ENCODE measurements at regions not wholly inside any gene's neighbourhood (a gene's known extent, or its start where the extent isn't known, plus 50 kb on each side); places are given as distances from the start of the nearest gene placed in this dataset.

DNA sequence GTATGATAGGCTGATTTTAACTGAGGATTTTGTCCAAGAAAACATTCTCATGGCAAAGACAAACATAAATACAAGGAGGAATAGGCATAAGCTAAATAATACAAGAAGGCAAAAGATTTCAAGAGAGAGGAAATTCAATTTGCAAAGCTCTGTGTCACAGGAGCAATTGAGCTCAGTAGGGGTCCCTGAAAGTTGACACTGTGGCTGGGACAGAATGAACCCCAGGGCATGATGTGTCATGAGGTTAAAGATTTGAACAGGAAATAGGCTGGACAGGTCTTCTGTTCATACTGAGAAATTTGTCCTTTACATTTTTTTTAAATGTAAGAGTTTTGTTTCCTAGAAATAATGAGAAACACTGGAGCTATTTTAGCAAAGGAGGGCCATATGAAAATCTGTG lies 555.4 kb upstream of the NEGR1 start:
- ATAC-seq (ENCODE audit: low read depth in 2 of 2) = no peak
- Mint-ChIP-seq H3K27ac (no peak overlapping the region), H3K4me1 (no peaks in the 10 kb centered on the region), H3K4me3 (no peak overlapping the region), H3K36me3 (no peaks in the 10 kb centered on the region), H3K9me3 (peaks cover 0 to 26% (median 11%) of the 10 kb centered on the region in 7 donors), H3K27me3 (no peaks in the 10 kb centered on the region)
- DNase-seq = no peak

DNA sequence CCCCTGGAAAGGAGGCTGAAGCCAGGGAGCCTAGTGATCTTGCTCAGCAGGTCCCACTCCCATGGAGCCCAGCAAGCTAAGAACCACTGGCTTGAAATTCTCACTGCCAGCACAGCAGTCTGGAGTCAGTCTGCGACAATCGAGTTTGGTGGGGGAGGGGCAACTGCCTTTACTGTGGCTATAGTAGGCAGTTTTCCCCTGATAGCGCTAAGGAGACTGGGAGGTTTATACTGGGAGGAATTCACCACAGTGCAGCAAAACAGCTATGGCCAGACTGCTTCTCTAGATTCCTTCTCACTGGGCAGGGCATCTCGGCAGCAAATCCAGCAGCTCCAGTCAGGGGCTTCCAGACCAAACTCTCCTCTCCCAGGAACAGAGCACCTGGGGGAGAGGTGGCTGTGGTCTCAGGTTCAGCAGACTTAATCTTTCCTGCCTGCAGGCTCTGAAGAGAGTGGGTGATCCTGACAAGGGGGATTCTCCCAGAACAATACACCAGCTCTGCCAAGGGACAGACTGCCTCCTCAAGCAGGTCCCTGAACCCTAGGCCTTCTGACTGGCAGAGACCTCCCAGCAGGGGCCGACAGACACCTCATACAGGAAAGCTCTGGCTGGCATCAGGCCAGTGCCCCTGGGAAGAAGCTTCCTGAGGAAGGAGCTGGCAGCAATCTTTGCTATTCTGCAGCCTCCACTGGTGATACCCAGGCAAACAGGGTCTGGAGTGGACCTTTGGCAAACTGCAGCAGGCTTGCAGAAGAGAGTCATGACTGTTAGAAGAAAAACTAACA lies 548.5 kb upstream of the NEGR1 start:
- H3K4me3 Mint-ChIP-seq = no peak overlapping the region
- ATAC-seq (ENCODE audit: low read depth in 2 of 2) = no peak
- H3K36me3 Mint-ChIP-seq = no peaks in the 10 kb centered on the region
- H3K27me3 Mint-ChIP-seq = no peaks in the 10 kb centered on the region
- H3K4me1 Mint-ChIP-seq = no peaks in the 10 kb centered on the region
- peaks cover 4 to 39% (median 11%) of the 10 kb centered on the region in 7 donors for H3K9me3 Mint-ChIP-seq
- no peak overlapping the region for H3K27ac Mint-ChIP-seq
- no peak for DNase-seq

DNA sequence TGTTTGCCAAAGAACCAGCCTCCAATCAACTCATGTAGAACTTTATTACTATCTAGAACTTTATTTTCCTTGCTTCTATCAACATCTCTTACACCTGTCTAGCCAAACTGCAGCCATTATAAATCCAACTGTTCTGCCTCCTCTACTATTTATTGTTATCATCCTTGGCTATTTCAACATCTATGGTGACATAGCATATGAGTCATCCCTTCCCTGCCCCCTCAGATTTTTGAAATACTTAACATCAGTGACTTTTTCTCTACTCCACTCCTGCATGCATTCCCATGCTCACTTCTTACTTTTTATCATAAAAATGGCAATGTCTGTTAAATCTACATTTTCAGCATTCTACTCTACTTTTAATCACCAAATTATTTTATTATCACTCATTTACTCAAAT lies 544.9 kb upstream of the NEGR1 start:
- no peak overlapping the region for H3K27ac Mint-ChIP-seq
- no peaks in the 10 kb centered on the region for H3K36me3 Mint-ChIP-seq
- no peak for ATAC-seq (ENCODE audit: low read depth in 2 of 2)
- no peaks in the 10 kb centered on the region for H3K4me1 Mint-ChIP-seq
- no peak for DNase-seq
- no peaks in the 10 kb centered on the region for H3K27me3 Mint-ChIP-seq
- no peak overlapping the region for H3K4me3 Mint-ChIP-seq
- H3K9me3 Mint-ChIP-seq = peaks cover 4 to 17% (median 14%) of the 10 kb centered on the region in 7 donors

DNA sequence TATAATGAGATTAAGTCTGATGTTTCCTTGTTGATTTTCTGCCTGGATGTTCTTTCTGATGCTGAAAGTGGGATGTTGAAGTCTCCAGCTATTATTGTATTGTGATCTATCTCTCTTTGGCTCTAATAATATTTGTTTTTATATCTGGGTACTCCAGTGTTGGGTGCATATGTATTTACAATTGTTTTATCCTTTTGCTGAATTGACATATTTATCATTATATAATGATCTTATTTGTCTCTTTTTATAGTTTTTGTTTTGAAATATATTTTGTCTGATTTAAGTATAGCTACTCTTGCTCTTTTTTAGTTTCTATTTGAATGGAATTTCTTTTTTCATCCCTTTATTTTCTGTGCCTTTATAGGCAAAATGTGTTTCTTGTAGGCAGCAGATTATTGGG lies 522.2 kb upstream of the NEGR1 start:
- DNase-seq = no peak
- Mint-ChIP-seq H3K4me1 (no peaks in the 10 kb centered on the region), H3K27ac (no peak overlapping the region), H3K4me3 (no peak overlapping the region), H3K27me3 (no peaks in the 10 kb centered on the region), H3K9me3 (peaks cover 2 to 20% (median 9%) of the 10 kb centered on the region in 7 donors), H3K36me3 (no peaks in the 10 kb centered on the region)
- ATAC-seq (ENCODE audit: low read depth in 2 of 2) = no peak

DNA sequence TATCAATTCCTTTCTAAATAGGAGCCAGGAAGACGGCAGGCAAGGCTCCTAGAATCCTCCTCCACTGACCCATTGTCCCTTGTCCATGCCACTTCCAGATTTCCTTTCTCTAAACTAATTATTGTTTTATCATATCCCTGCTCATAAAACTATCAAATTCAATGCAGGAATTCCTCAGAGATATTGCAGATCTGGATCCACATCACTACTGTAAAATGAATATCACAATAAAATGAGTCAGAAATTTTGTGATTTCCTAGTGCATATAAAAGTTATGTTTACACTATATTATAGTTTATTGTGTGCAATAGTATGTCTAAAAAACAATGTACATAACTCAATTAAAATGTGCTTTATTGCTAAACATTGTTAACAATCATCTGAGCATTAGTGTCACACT lies 498.7 kb upstream of the NEGR1 start:
- Mint-ChIP-seq H3K4me1 (no peaks in the 10 kb centered on the region), H3K9me3 (peaks cover 0 to 5% (median 0%) of the 10 kb centered on the region in 7 donors), H3K4me3 (no peak overlapping the region), H3K27me3 (no peaks in the 10 kb centered on the region), H3K36me3 (no peaks in the 10 kb centered on the region), H3K27ac (no peak overlapping the region)
- no peak for DNase-seq
- no peak for ATAC-seq (ENCODE audit: low read depth in 2 of 2)

DNA sequence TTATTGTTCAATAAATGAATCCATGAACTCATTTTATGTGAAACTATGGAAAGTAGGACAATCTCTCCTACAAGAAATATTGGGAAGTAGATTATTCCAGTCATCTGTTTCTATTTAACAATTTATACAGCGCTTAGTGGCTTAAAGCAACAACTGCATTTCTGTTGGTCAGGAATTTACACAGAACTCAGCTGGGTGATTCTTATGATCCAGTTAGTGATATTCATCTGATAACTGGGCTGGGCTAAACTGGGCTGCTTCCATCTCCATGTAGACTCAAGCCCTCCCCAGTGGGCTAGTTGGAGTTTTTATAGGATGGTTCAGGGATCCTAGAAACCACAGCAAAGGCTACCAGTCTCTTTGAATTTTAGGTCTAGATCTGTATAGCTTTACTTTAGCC lies 497.9 kb upstream of the NEGR1 start:
- H3K27ac Mint-ChIP-seq = no peak overlapping the region
- no peaks in the 10 kb centered on the region for H3K36me3 Mint-ChIP-seq
- H3K9me3 Mint-ChIP-seq = peaks cover 0 to 5% (median 0%) of the 10 kb centered on the region in 7 donors
- no peaks in the 10 kb centered on the region for H3K4me1 Mint-ChIP-seq
- DNase-seq (no peak), ATAC-seq (ENCODE audit: low read depth in 2 of 2) (no peak)
- H3K4me3 Mint-ChIP-seq = no peak overlapping the region
- no peaks in the 10 kb centered on the region for H3K27me3 Mint-ChIP-seq

DNA sequence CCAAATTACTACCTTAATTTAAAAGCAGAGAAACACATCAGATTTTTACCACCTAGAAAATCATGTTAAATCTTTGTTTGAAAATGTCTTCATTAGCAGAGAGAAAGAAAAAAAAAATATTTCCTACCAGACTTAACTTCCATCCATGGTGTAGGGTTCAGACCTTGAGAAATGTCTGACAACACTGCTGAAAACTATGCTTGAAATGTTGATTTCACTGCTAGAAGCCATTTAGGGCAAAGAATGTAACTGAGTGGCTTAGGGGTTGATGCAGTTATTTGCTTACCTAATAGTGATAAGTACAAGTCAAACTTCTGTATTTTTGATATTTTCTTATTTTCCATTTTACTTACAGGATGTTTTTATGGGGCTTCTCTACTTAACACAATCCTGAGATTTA lies 495.6 kb upstream of the NEGR1 start:
- DNase-seq (no peak), ATAC-seq (ENCODE audit: low read depth in 2 of 2) (no peak)
- Mint-ChIP-seq H3K27ac (no peak overlapping the region), H3K9me3 (peaks cover 0 to 4% (median 0%) of the 10 kb centered on the region in 7 donors), H3K27me3 (no peaks in the 10 kb centered on the region), H3K36me3 (no peaks in the 10 kb centered on the region), H3K4me1 (no peaks in the 10 kb centered on the region), H3K4me3 (no peak overlapping the region)

DNA sequence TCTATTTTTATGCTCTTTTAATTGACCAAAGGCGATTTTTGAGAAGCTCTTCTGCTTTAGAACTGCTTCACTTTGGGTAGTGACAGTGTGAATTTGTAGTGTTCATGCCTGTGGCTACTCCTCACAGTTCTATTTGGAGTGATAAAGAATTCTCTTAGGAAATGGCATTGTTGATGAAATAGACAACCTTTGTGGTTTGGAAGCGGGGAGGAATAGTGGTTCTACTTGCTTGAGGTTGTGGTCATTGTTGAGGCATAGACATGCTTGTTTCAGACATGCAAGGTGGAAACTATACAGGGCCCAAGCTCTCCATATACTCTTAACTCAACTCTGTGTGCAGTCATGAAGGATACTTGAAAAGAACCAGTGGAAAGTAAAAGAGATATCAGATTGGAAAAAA lies 481.1 kb upstream of the NEGR1 start:
- H3K27me3 Mint-ChIP-seq = no peaks in the 10 kb centered on the region
- no peak overlapping the region for H3K4me3 Mint-ChIP-seq
- no peaks in the 10 kb centered on the region for H3K36me3 Mint-ChIP-seq
- peaks cover 0 to 3% (median 0%) of the 10 kb centered on the region in 7 donors for H3K9me3 Mint-ChIP-seq
- ATAC-seq (ENCODE audit: low read depth in 2 of 2) = no peak
- no peak overlapping the region for H3K27ac Mint-ChIP-seq
- no peak for DNase-seq
- no peaks in the 10 kb centered on the region for H3K4me1 Mint-ChIP-seq

DNA sequence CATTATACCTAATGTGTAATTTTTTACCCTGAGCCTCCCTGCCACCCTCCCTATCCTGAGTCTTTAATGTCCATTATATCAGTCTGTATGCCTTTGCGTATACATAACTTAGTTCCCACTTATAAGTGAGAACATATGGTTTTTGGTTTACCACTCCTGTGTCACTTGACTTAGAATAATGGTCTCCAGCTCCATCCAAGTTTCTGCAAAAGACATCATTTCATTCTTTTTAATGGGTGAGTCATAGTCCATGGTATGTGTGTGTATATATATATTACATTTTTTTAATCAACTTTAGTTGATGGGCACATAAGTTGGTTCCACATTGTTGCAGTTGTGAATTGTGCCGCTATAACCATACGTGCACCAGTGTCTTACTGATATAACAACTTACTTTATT lies 477.1 kb upstream of the NEGR1 start:
- peaks cover 0 to 3% (median 0%) of the 10 kb centered on the region in 7 donors for H3K9me3 Mint-ChIP-seq
- no peaks in the 10 kb centered on the region for H3K36me3 Mint-ChIP-seq
- H3K4me3 Mint-ChIP-seq = no peak overlapping the region
- no peaks in the 10 kb centered on the region for H3K4me1 Mint-ChIP-seq
- H3K27me3 Mint-ChIP-seq = no peaks in the 10 kb centered on the region
- no peak overlapping the region for H3K27ac Mint-ChIP-seq
- DNase-seq (no peak), ATAC-seq (ENCODE audit: low read depth in 2 of 2) (no peak)

DNA sequence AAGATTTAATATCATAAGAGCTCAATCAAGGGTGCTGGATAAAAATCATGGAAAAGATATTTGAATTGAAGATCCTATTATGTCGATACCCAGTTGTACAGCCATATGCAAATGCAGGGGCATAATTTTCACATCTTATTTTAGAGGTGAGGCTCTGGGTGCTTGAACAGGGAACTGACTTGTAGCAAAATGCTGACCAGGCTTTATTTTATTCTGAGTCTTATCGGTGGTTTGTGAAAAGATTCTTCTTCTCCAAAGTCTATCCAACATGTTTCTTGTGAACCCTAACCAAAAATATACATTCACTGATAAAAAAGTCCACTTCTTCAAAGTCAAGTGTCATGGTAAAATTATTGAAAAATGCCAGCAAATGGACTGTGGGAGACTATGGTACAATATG lies 475.5 kb upstream of the NEGR1 start:
- no peaks in the 10 kb centered on the region for H3K4me1 Mint-ChIP-seq
- H3K27ac Mint-ChIP-seq = no peak overlapping the region
- H3K4me3 Mint-ChIP-seq = no peak overlapping the region
- H3K27me3 Mint-ChIP-seq = no peaks in the 10 kb centered on the region
- ATAC-seq (ENCODE audit: low read depth in 2 of 2) (no peak), DNase-seq (no peak)
- H3K36me3 Mint-ChIP-seq = no peaks in the 10 kb centered on the region
- H3K9me3 Mint-ChIP-seq = peaks cover 0 to 3% (median 0%) of the 10 kb centered on the region in 7 donors

DNA sequence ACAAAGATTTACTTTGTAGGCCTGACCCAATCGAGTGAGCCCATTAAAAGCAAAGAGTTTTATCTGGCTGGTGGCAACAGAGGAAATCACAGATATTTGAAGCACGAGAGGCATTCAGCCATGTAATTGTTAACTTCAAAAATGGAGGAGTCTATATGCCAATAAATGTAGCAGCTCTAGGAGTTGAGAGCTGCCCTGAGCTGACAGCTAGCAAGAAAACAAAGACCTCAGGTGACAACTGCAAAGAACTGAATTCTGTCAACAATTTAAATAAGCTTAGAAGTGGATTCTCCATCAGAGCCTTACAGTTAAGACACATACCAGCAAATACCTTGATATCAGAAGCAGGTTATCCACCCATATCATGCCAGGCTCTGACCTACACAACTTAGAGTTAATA lies 463.1 kb upstream of the NEGR1 start:
- Mint-ChIP-seq H3K4me1 (no peaks in the 10 kb centered on the region), H3K36me3 (no peaks in the 10 kb centered on the region), H3K27me3 (no peaks in the 10 kb centered on the region), H3K4me3 (no peak overlapping the region), H3K9me3 (peaks cover 0 to 6% (median 0%) of the 10 kb centered on the region in 7 donors), H3K27ac (no peak overlapping the region)
- no peak for ATAC-seq (ENCODE audit: low read depth in 2 of 2)
- no peak for DNase-seq

DNA sequence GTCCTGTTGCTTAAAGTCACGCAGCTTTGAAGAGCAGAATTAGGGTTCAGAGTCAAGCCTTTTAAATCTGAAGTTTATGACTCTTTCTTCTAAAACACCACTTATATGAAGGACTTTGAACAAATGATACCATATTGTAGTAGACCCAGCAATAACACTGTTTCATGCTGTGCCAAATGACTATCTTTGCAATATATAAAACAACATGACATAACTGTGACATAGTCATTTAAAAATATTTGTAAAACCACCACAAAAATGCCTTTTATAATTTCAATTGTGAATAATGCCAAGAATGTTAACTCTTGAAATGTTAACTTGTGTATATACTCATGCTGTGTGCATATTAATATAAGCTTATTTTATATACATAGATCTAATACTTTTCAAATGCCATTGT lies 452.1 kb upstream of the NEGR1 start:
- ATAC-seq (ENCODE audit: low read depth in 2 of 2) (no peak), DNase-seq (no peak)
- Mint-ChIP-seq H3K27ac (no peak overlapping the region), H3K27me3 (no peaks in the 10 kb centered on the region), H3K36me3 (no peaks in the 10 kb centered on the region), H3K9me3 (peaks cover 0 to 25% (median 4%) of the 10 kb centered on the region in 7 donors), H3K4me1 (no peaks in the 10 kb centered on the region), H3K4me3 (no peak overlapping the region)

DNA sequence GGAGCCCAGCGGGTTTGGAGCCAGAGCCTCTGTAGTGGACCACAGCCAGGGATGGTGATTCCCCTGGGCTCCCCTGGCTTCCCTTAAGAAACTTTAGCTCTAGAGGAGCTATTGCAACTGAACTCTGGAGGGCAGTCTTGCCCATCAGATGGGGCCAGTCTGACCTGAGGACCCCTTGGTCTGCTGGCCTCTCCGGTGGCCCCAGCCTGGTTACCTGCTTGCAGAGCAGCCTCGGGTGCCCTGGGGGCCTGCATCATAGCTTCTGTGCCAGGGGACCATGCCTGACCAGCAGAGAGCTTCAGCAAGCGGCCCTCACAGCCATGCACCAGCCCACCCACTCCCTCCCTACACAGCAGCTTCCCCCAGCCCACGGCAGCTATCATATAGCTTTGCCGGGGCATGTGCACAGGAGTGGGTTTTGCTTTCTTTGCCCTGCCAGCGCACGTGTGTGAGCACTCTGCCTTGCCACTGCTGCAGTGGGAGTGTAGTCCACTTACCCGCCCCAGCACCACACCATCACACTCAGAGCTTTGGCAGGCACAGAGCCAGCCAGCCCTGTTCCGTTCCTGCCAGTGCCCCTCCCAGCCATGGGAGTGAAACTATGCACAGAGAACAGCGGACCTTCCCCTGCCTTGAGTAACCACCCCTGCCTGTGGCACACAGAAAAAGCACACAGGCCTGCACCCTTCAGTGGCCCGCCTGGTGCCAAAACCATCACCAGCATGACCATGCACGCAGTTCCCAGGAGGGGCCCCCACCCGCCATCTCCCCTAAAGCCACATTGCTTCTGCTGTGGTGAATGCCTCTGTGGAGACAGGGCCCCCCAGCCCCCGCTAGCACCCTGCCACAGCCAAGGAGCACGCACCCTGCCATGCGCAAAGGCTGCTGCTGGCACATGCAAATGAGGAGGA lies 442.9 kb upstream of the NEGR1 start:
- ATAC-seq (ENCODE audit: low read depth in 2 of 2) = no peak
- no peak for DNase-seq
- no peak overlapping the region for H3K27ac Mint-ChIP-seq
- no peaks in the 10 kb centered on the region for H3K4me1 Mint-ChIP-seq
- no peak overlapping the region for H3K4me3 Mint-ChIP-seq
- peaks cover 0 to 8% (median 3%) of the 10 kb centered on the region in 7 donors for H3K9me3 Mint-ChIP-seq
- no peaks in the 10 kb centered on the region for H3K27me3 Mint-ChIP-seq
- H3K36me3 Mint-ChIP-seq = no peaks in the 10 kb centered on the region

DNA sequence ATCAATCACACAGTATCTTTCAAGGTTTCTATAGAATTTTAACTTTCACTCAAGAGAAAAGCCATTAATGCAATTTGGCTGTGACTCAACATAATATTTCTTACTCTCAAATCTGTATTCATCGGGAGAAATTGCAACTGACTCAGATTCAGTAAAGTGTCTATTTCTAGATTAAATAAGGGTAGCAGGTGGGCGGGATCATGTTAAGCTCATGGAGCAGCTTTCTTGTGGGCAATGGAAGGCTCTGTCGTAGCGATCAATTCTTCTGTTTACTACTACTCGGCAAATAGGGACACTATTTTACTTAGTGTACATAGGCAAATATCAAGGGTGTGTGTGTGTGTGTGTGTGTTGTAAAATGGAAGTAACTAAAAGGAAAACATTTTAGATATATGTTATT lies 423.6 kb upstream of the NEGR1 start:
- Mint-ChIP-seq H3K9me3 (peaks cover 0 to 4% (median 3%) of the 10 kb centered on the region in 7 donors), H3K27me3 (no peaks in the 10 kb centered on the region), H3K4me1 (no peaks in the 10 kb centered on the region), H3K36me3 (no peaks in the 10 kb centered on the region), H3K27ac (no peak overlapping the region), H3K4me3 (no peak overlapping the region)
- no peak for ATAC-seq (ENCODE audit: low read depth in 2 of 2)
- DNase-seq = no peak

All from naive B cell (primary cell).